Ovary (tissue), 7 donors: ENCODE measurements at regions not wholly inside any gene's neighbourhood (a gene's known extent, or its start where the extent isn't known, plus 50 kb on each side); places are given as distances from the start of the nearest gene placed in this dataset.

ENCODE experiments used
- DNase-seq, 5 donors: peaks; one replicate each; pipeline ENCODE4 v3.0.0-alpha.2; 2019 to 2020
- H3K27ac ChIP-seq, 2 donors: fragments of 200-600 bp; one replicate each; pipeline versions ENCODE4 v1.5.1 to v1.8.0; 2019 to 2022
- H3K27me3 ChIP-seq: fragments of 200-600 bp; one replicate; pipeline ENCODE4 v1.8.0; 2022
- H3K36me3 ChIP-seq: fragments of 200-600 bp; sonication (generic); one replicate; pipeline ENCODE4 v1.5.1; 2019
- H3K4me1 ChIP-seq: one replicate; pipeline ENCODE4 v1.8.1; 2013; ENCODE audit warnings: mild to moderate bottlenecking, moderate library complexity; ENCODE audit not compliant: insufficient read depth
- H3K4me3 ChIP-seq: fragments of 200-600 bp; sonication (generic); one replicate; pipeline ENCODE4 v1.5.1; 2017
- H3K9me3 ChIP-seq, 2 donors: fragments of 200-600 bp in 1 of 2; sonication (generic) in 1 of 2; one replicate each; pipeline versions ENCODE4 v1.5.1 to v1.8.1; 2013 to 2019; ENCODE audit warnings: mild to moderate bottlenecking in 1 of 2, moderate library complexity in 1 of 2
- EP300 ChIP-seq: sonication (generic); formaldehyde crosslinking; IDR thresholded peaks from one replicate; pipeline ENCODE4 v1.6.1; 2017; ENCODE audit warnings: antibody characterized with exemption
- POLR2A ChIP-seq: fragments of 450-650 bp; IDR thresholded peaks from one replicate; pipeline ENCODE4 v1.6.1; 2017; ENCODE audit warnings: antibody characterized with exemption, mild to moderate bottlenecking, moderate library complexity
- WGBS, 3 donors: extraction: QIAGEN DNeasy Blood & Tissue Kit in 1 of 3; methylation state at CpG; one replicate each; pipeline versions ENCODE4 v1.1.5 to v1.1.7; 2013 to 2017; 5-methylcytosine and 5-hydroxymethylcytosine counted together
- intact Hi-C, 4 donors: fragments of 100-400 bp; cut with DNase I; formaldehyde crosslinking; loops; one replicate each; pipeline versions ENCODE4 v1.11.0 to v1.15.1; 2022 to 2023
- TF ChIP-seq, protein P1 (sequence below), 3 donors: fragments of 450-650 bp in 2 of 3; fragments of 200-600 bp in 1 of 3; IDR thresholded peaks; one replicate each; pipeline versions ENCODE4 v1.5.1 to v1.8.0; 2016 to 2022; ENCODE audit warnings: antibody characterized with exemption in 3 of 3, mild to moderate bottlenecking in 1 of 3
- donor health status: DM: no; HTN: no; CAD: no; lungs with moderate emphysema.
- donor health status: DM: no; HTN: no; CAD: no.
- donor health status: Bipolar disorder and iron deficiency.
- donor health status: DM: no; HTN: no; CAD: no.
- donor health status: DM: yes; HTN: yes; CAD: no.

DNA sequence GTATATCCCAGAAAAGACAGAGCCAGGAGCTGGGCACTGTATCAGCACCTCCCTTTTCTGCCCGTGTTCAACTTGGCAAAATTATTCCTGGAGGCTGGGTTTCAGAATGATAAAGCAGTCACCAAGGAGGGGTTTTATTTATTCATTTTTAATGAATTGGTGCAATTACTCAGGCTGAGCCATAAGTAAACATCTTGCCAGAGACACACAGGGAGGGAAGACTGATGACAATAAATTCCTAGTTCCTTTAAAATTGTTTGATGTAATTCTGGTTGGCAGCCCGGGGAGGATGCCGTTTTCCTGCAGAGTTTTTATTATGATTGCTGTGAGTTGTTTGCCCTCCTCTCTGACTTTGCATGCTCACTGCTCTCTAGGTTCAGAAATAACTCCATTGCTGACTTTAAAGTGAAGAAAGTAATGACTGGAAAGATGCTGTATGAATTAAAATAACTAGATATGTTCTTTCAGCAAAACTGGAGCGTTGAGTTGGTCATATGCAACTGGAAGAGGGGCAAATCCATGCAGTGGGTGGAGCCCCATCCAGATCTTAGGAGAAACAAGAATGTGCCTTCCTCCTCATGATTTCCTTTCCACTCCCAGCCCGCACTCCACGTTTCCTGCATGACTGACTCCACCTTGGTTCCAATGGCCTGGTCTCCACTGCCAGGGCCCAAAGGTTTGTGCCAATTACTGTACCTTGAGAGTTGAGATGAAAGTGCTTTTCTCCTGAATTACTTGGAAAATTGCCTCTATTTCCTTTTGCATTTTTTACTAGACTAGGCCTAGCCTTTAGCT, 182.1 kb downstream of the RFC3 start:
- Histone ChIP-seq H3K4me1 (no peaks in the 10 kb centered on the region), H3K27ac (no peak overlapping the region), H3K4me3 (no peak overlapping the region), H3K36me3 (no peaks in the 10 kb centered on the region), H3K27me3 (no peaks in the 10 kb centered on the region), H3K9me3 (no peaks in the 10 kb centered on the region)
- TF ChIP-seq, protein P1, sequence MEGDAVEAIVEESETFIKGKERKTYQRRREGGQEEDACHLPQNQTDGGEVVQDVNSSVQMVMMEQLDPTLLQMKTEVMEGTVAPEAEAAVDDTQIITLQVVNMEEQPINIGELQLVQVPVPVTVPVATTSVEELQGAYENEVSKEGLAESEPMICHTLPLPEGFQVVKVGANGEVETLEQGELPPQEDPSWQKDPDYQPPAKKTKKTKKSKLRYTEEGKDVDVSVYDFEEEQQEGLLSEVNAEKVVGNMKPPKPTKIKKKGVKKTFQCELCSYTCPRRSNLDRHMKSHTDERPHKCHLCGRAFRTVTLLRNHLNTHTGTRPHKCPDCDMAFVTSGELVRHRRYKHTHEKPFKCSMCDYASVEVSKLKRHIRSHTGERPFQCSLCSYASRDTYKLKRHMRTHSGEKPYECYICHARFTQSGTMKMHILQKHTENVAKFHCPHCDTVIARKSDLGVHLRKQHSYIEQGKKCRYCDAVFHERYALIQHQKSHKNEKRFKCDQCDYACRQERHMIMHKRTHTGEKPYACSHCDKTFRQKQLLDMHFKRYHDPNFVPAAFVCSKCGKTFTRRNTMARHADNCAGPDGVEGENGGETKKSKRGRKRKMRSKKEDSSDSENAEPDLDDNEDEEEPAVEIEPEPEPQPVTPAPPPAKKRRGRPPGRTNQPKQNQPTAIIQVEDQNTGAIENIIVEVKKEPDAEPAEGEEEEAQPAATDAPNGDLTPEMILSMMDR (IDR thresholded peaks at IDR 0.05), result no peak
- no peak for TF ChIP-seq POLR2A
- TF ChIP-seq EP300, result no peak
- no peak for DNase-seq
- intact Hi-C loops, result no loop called here
- 7 to 37% (median 11%) methylated on average over 6 of the region's 6 CpGs for WGBS, 3 donors

DNA sequence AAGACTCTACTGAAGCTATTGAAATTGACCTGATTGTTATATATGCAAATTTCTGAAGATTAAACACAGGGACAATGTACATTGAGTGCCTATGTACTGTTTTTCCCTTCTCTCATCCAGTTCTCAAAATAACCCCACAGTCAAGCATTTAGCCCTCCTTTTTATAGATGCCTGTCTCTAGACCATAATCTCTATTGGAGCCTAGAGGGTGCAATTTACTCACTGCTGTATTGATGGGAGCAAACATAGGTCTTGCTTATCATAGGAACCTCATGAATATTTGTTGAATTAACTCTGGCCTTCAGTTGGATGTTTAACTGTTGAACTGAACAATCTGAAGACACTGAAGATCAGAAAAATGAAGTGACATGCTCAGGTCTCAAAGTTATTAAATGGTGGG, 183.0 kb downstream of the RFC3 start:
- H3K4me1 ChIP-seq, result no peaks in the 10 kb centered on the region
- TF ChIP-seq EP300 (no peak), POLR2A (no peak)
- TF ChIP-seq, protein P1 (IDR thresholded peaks at IDR 0.05), result no peak
- H3K27me3 ChIP-seq, result no peaks in the 10 kb centered on the region
- no peaks in the 10 kb centered on the region for H3K36me3 ChIP-seq
- H3K4me3 ChIP-seq, result no peak overlapping the region
- no peak for DNase-seq
- H3K27ac ChIP-seq, result no peak overlapping the region
- intact Hi-C loops, result no loop called here
- H3K9me3 ChIP-seq, result no peaks in the 10 kb centered on the region

DNA sequence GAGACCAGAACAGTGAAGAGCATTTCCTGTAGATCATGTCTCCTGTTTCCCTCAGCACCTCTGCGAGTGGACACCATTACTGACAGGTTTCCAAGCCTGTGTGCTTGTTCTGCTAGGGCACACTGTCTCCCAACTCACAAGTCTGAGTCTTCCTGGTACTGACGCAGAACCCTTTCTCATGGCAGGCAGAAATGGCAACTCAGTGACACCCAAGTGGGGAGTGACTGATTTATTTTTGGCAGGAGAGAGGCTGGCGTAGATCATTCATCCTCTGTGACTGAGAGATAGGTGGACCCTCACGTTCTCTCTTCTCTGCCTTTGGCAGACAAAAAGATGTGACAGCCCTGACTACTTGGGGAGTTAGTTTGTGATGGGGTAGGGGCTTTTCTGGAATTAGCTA, 183.4 kb downstream of the RFC3 start:
- 82 to 92% (median 83%) methylated on average over 4 of the region's 4 CpGs for WGBS, 3 donors
- no peak overlapping the region for H3K4me3 ChIP-seq
- no peak for DNase-seq
- TF ChIP-seq POLR2A, result no peak
- TF ChIP-seq, protein P1 (IDR thresholded peaks at IDR 0.05), result no peak
- TF ChIP-seq EP300, result no peak
- H3K27ac ChIP-seq, result no peak overlapping the region
- no peaks in the 10 kb centered on the region for H3K27me3 ChIP-seq
- H3K9me3 ChIP-seq, result no peaks in the 10 kb centered on the region
- intact Hi-C loops, result no loop called here
- H3K36me3 ChIP-seq, result no peaks in the 10 kb centered on the region
- no peaks in the 10 kb centered on the region for H3K4me1 ChIP-seq

DNA sequence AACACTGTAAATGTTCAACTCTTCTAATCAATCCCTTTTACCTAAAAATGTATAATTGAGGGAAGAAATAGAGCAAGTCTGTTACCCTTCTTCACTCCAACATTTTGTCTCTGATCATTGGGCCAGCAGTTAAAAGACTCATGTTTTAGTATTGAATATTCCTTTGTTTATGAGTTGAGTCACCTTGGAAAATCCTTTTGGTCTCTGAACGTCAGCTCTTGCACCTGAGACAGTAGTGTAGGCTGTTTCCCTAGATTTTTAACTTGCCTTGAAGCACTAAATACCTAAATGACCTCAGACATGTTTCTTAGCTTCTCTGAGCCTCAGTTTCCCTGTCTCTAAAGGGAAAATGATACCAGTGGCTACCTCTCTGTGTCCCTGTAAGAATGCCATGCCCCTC, 184.2 kb downstream of the RFC3 start:
- H3K4me3 ChIP-seq, result no peak overlapping the region
- intact Hi-C loops, result no loop called here
- no peaks in the 10 kb centered on the region for H3K36me3 ChIP-seq
- H3K27me3 ChIP-seq, result no peaks in the 10 kb centered on the region
- no peak for DNase-seq
- TF ChIP-seq EP300 (no peak), POLR2A (no peak)
- TF ChIP-seq, protein P1 (IDR thresholded peaks at IDR 0.05), result no peak
- no peaks in the 10 kb centered on the region for H3K4me1 ChIP-seq
- no peaks in the 10 kb centered on the region for H3K9me3 ChIP-seq
- H3K27ac ChIP-seq, result no peak overlapping the region
- 74 to 84% (median 76%) methylated on average over 1 of the region's 1 CpG for WGBS, 3 donors
